SKM-1 treated with dmso at 0.1 percent for 144 hours (cell line): ENCODE measurements at regions not wholly inside any gene's neighbourhood (a gene's known extent, or its start where the extent isn't known, plus 50 kb on each side); places are given as distances from the start of the nearest gene placed in this dataset.

ENCODE experiments used
- DNase-seq: peaks from one replicate; lab custom pipeline; 2025; ENCODE audit not compliant: unreplicated experiment; lab: John Stamatoyannopoulos, UW

GRCh38 chr11:69364921-69365320, 71.0 kb downstream of the MYEOV start:
- DNase-seq: no peak

- no peak for DNase-seq
These were observed 71.6 kb downstream of the MYEOV start for GRCh38 chr11:69365558-69365957.

GRCh38 chr11:69366591-69366990, 72.6 kb downstream of the MYEOV start:
- DNase-seq: no peak

- DNase-seq: no peak
These were observed 73.4 kb downstream of the MYEOV start for GRCh38 chr11:69367211-69367964.

- no peak for DNase-seq
These were observed 74.3 kb downstream of the MYEOV start for GRCh38 chr11:69368119-69368880.

GRCh38 chr11:69369210-69369825, 75.4 kb downstream of the MYEOV start:
- no peak for DNase-seq

GRCh38 chr11:69369945-69370344, 76.0 kb downstream of the MYEOV start:
- no peak for DNase-seq

- DNase-seq: no peak
These were observed 77.2 kb downstream of the MYEOV start for GRCh38 chr11:69370984-69371709.

- no peak for DNase-seq
These were observed 78.0 kb downstream of the MYEOV start for GRCh38 chr11:69371731-69372588.

- no peak for DNase-seq
These were observed 78.8 kb downstream of the MYEOV start for GRCh38 chr11:69372589-69373250.

- no peak for DNase-seq
These were observed 79.3 kb downstream of the MYEOV start for GRCh38 chr11:69373251-69373635.

- no peak for DNase-seq
These were observed 80.4 kb downstream of the MYEOV start for GRCh38 chr11:69374110-69374945.

GRCh38 chr11:69374946-69375310, 81.0 kb downstream of the MYEOV start:
- no peak for DNase-seq

- no peak for DNase-seq
These were observed 81.6 kb downstream of the MYEOV start for GRCh38 chr11:69375316-69376154.

- no peak for DNase-seq
These were observed 82.4 kb downstream of the MYEOV start for GRCh38 chr11:69376155-69377028.

GRCh38 chr11:69377029-69377952, 83.3 kb downstream of the MYEOV start:
- DNase-seq: no peak
